B cell (primary cell): ENCODE measurements at regions not wholly inside any gene's neighbourhood (a gene's known extent, or its start where the extent isn't known, plus 50 kb on each side); places are given as distances from the start of the nearest gene placed in this dataset.

Experiments used
- ATAC-seq: fragments of 200-7000 bp; cut with Tn5 transposase; one replicate; pipeline ENCODE4 v1.10.0; 2021; ENCODE audit warnings: low read depth, mild to moderate bottlenecking, moderate number of reproducible peaks, moderate library complexity
- CTCF ChIA-PET: fragments of 350-600 bp; sonication (Branson Sonifier 250); formaldehyde crosslinking; loops from one replicate; lab custom pipeline; 2021; ENCODE audit warnings: antibody characterized with exemption, inconsistent platforms; lab: Charles Lee
- POLR2A ChIA-PET: fragments of 350-600 bp; sonication (Branson Sonifier 250); formaldehyde crosslinking; loops from one replicate; lab custom pipeline; 2021; ENCODE audit warnings: antibody characterized with exemption; lab: Charles Lee
- DNase-seq: peaks from one replicate; pipeline ENCODE4 v3.0.0; 2013
- H2AFZ ChIP-seq: 2 replicates; pipeline ENCODE4 v1.6.1; 2012; ENCODE audit warnings: mild to moderate bottlenecking, low read depth, low read length; ENCODE audit not compliant: insufficient read depth, poor library complexity, severe bottlenecking
- H3K27ac ChIP-seq, 2 donors: 1 replicate in 1 of 2; 2 replicates in 1 of 2; pipeline ENCODE4 v1.5.1; 2012 to 2013; ENCODE audit warnings: low read length in 2 of 2, mild to moderate bottlenecking in 2 of 2, moderate library complexity in 1 of 2
- H3K27me3 ChIP-seq, 4 experiments: fragments of 200-600 bp in 1 of 4; sonication (generic) in 1 of 4; replicated peaks in 1 of 4; 1 replicate in 2 of 4; 2 replicates in 2 of 4; pipeline versions ENCODE4 v1.6.1 to v1.7.0; 2013 to 2016; ENCODE audit warnings: low read length in 3 of 4, mild to moderate bottlenecking in 2 of 4, mixed read lengths in 1 of 4, moderate library complexity in 1 of 4; ENCODE audit not compliant: insufficient read depth in 4 of 4, control insufficient read depth in 3 of 4; ENCODE audit errors: control extremely low read depth in 1 of 4
- H3K36me3 ChIP-seq, 2 experiments: replicated peaks in 1 of 2; 1 replicate in 1 of 2; 2 replicates in 1 of 2; pipeline versions ENCODE4 v1.6.1 to v1.7.1; 2013; ENCODE audit warnings: low read length in 1 of 2; ENCODE audit not compliant: insufficient read depth in 2 of 2, control insufficient read depth in 1 of 2; ENCODE audit errors: control extremely low read depth in 1 of 2, extremely low read depth in 1 of 2
- H3K4me1 ChIP-seq, 2 donors: fragments of 200-600 bp in 1 of 2; sonication (generic) in 1 of 2; 1 replicate in 1 of 2; 2 replicates in 1 of 2; pipeline versions ENCODE4 v1.5.1 to v1.6.1; 2013 to 2017; ENCODE audit warnings: low read length in 2 of 2; ENCODE audit not compliant: control insufficient read depth in 2 of 2, insufficient read depth in 2 of 2
- H3K4me2 ChIP-seq: replicated peaks from 2 replicates; pipeline ENCODE3; 2012; ENCODE audit warnings: mild to moderate bottlenecking, low read depth, low read length; ENCODE audit not compliant: poor library complexity, severe bottlenecking
- H3K4me3 ChIP-seq, 5 experiments: fragments of 200-600 bp in 1 of 5; sonication (generic) in 1 of 5; 1 replicate in 3 of 5; 2 replicates in 2 of 5; pipeline versions ENCODE4 v1.5.1 to v1.7.0; 2011 to 2016; ENCODE audit warnings: low read length in 4 of 5, mild to moderate bottlenecking in 4 of 5, low read depth in 2 of 5, control low read depth in 1 of 5, moderate library complexity in 1 of 5; ENCODE audit not compliant: insufficient read depth in 1 of 5; ENCODE audit errors: control extremely low read depth in 1 of 5, extremely low read depth in 1 of 5
- H3K79me2 ChIP-seq: fragments of 200-600 bp; sonication (generic); one replicate; pipeline ENCODE4 v1.6.0; 2016; ENCODE audit warnings: low read length; ENCODE audit not compliant: control insufficient read depth, insufficient read depth
- H3K9ac ChIP-seq: fragments of 200-600 bp; sonication (generic); 2 replicates; pipeline ENCODE4 v1.6.1; 2017; ENCODE audit warnings: mild to moderate bottlenecking, low read length, moderate library complexity
- H3K9me3 ChIP-seq, 3 donors: one replicate each; pipeline versions ENCODE4 v1.6.1 to v1.7.1; 2013; ENCODE audit warnings: low read length in 2 of 3; ENCODE audit not compliant: control insufficient read depth in 2 of 3, insufficient read depth in 1 of 3; ENCODE audit errors: control extremely low read depth in 1 of 3
- H4K20me1 ChIP-seq: 2 replicates; pipeline ENCODE4 v1.6.0; 2012; ENCODE audit warnings: mild to moderate bottlenecking, low read length; ENCODE audit not compliant: insufficient read depth, control insufficient read depth, poor library complexity, severe bottlenecking
- H3K27ac Mint-ChIP-seq: one replicate; pipeline ENCODE4 v1.8.0; 2021; ENCODE audit warnings: mixed read lengths
- H3K27me3 Mint-ChIP-seq: one replicate; pipeline ENCODE4 v1.8.0; 2021; ENCODE audit warnings: mixed read lengths
- H3K4me1 Mint-ChIP-seq: one replicate; pipeline ENCODE4 v1.8.0; 2021; ENCODE audit warnings: mixed read lengths
- H3K4me3 Mint-ChIP-seq: one replicate; pipeline ENCODE4 v1.8.0; 2021; ENCODE audit warnings: mixed read lengths
- H3K9me3 Mint-ChIP-seq: one replicate; pipeline ENCODE4 v1.8.0; 2022; ENCODE audit warnings: mixed read lengths; ENCODE audit not compliant: insufficient read depth
- EZH2 ChIP-seq: IDR thresholded peaks from 2 replicates; pipeline ENCODE4 v1.6.1; 2012; ENCODE audit warnings: borderline replicate concordance, low read depth, mild to moderate bottlenecking, moderate library complexity, low read length; ENCODE audit not compliant: insufficient read depth, poor library complexity, severe bottlenecking
- WGBS: methylation state at CpG from one replicate; pipeline ENCODE4 v1.1.5; 2013; ENCODE audit warnings: missing lambda C conversion rate; ENCODE audit not compliant: insufficient coverage; 5-methylcytosine and 5-hydroxymethylcytosine counted together
- intact Hi-C: fragments of 100-400 bp; cut with micrococcal nuclease; formaldehyde crosslinking; loops from one replicate; pipeline ENCODE4 v1.10.0; 2022
- TF ChIP-seq, protein P1 (sequence below): fragments of 200-600 bp; IDR thresholded peaks from one replicate; pipeline ENCODE4 v1.8.0; 2022; ENCODE audit warnings: antibody characterized with exemption, mild to moderate bottlenecking

DNA sequence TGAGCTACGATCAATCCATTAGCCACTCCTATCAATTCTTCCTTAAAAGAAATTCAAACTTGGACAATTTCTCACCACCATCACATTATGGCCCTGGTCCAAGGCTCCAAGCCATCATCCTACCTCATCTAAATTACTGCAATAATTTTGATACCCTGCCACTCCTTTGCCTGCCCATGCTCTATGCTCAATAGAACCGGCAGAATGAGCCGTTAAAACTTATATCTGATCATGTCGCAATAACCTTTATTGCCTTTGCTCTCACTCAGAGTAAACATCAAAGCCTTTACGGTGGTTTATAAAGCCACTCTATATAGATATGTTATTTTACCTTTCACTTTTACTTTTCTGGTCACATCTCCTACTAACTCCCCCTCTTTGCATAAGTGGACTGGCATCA, 2392.1 kb upstream of the RAG2 start:
- 79% methylated on average over 2 of the region's 5 CpGs for WGBS
- Mint-ChIP-seq H3K9me3 (peaks cover 5% of the 10 kb centered on the region), H3K27ac (no peak overlapping the region), H3K4me1 (no peaks in the 10 kb centered on the region), H3K27me3 (no peaks in the 10 kb centered on the region), H3K4me3 (no peak overlapping the region)
- ChIA-PET CTCF (no interaction called here), POLR2A (no interaction called here)
- TF ChIP-seq, protein P1, sequence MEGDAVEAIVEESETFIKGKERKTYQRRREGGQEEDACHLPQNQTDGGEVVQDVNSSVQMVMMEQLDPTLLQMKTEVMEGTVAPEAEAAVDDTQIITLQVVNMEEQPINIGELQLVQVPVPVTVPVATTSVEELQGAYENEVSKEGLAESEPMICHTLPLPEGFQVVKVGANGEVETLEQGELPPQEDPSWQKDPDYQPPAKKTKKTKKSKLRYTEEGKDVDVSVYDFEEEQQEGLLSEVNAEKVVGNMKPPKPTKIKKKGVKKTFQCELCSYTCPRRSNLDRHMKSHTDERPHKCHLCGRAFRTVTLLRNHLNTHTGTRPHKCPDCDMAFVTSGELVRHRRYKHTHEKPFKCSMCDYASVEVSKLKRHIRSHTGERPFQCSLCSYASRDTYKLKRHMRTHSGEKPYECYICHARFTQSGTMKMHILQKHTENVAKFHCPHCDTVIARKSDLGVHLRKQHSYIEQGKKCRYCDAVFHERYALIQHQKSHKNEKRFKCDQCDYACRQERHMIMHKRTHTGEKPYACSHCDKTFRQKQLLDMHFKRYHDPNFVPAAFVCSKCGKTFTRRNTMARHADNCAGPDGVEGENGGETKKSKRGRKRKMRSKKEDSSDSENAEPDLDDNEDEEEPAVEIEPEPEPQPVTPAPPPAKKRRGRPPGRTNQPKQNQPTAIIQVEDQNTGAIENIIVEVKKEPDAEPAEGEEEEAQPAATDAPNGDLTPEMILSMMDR = no peak
- no peak for TF ChIP-seq EZH2
- DNase-seq = no peak
- Histone ChIP-seq H3K4me1 (no peaks in the 10 kb centered on the region), H3K4me2 (no peak overlapping the region), H3K4me3 (no peak overlapping the region), H3K9me3 (peaks cover 0 to 12% (median under 1%) of the 10 kb centered on the region in 3 donors), H2AFZ (no peak overlapping the region), H3K27ac (no peak overlapping the region), H4K20me1 (no peaks in the 10 kb centered on the region), H3K27me3 (no peaks in the 10 kb centered on the region), H3K9ac (no peak overlapping the region), H3K79me2 (no peaks in the 10 kb centered on the region), H3K36me3 (no peaks in the 10 kb centered on the region)
- intact Hi-C loops = no loop called here
- no peak for ATAC-seq

DNA sequence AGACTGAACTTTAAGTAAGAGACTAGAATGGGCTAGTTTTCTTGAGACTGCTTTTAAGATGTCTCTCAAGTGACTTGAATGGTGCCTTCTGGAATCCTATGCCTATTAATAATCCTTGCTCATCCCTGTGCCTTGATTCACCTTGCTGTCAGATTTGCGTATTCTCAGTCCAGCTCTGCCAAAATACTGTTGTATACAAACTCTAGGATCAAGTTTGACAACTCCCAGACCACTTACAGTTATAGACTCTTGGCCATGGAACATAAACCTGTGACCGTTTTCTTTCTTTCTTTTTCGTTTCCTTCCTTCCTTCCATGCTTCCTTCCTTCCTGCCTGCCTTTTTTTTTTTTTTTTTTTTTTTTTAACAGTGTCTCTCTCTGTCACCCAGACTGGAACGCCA, 2390.9 kb upstream of the RAG2 start:
- Histone ChIP-seq H3K9ac (no peak overlapping the region), H3K9me3 (peaks cover 0 to 12% (median 1%) of the 10 kb centered on the region in 3 donors)

More for the DNA sequence above, 2390.9 kb upstream of the RAG2 start:
- Histone ChIP-seq H3K79me2 (no peaks in the 10 kb centered on the region), H3K36me3 (no peaks in the 10 kb centered on the region), H4K20me1 (no peaks in the 10 kb centered on the region), H3K27me3 (no peaks in the 10 kb centered on the region), H3K4me3 (no peak overlapping the region), H2AFZ (no peak overlapping the region), H3K27ac (no peak overlapping the region), H3K4me1 (no peaks in the 10 kb centered on the region), H3K4me2 (no peak overlapping the region)
- H3K4me3 Mint-ChIP-seq = no peak overlapping the region
- POLR2A ChIA-PET = no interaction called here
- CTCF ChIA-PET = no interaction called here
- H3K4me1 Mint-ChIP-seq = no peaks in the 10 kb centered on the region
- ATAC-seq (no peak), DNase-seq (no peak)
- intact Hi-C loops = no loop called here
- 82% methylated on average over 2 of the region's 4 CpGs for WGBS
- no peaks in the 10 kb centered on the region for H3K27me3 Mint-ChIP-seq
- TF ChIP-seq, protein P1 = no peak
- no peak for TF ChIP-seq EZH2
- H3K27ac Mint-ChIP-seq = no peak overlapping the region
- H3K9me3 Mint-ChIP-seq = peaks cover 5% of the 10 kb centered on the region
